SHP77 (cell line): ENCODE measurements at regions not wholly inside any gene's neighbourhood (a gene's known extent, or its start where the extent isn't known, plus 50 kb on each side); places are given as distances from the start of the nearest gene placed in this dataset.
"Not testable (repeated sequence)": the region's sequence is repeated elsewhere in the genome, so short reads cannot be mapped to it uniquely, and the experiment has no call there.

Experiments
- DNase-seq, 2 experiments: peaks; one replicate each; lab custom pipeline; 2025; lab: John Stamatoyannopoulos, UW

GRCh38 chr4:1572964-1573720, 111.0 kb downstream of the FAM53A start:
- DNase-seq, result no peak

DNA sequence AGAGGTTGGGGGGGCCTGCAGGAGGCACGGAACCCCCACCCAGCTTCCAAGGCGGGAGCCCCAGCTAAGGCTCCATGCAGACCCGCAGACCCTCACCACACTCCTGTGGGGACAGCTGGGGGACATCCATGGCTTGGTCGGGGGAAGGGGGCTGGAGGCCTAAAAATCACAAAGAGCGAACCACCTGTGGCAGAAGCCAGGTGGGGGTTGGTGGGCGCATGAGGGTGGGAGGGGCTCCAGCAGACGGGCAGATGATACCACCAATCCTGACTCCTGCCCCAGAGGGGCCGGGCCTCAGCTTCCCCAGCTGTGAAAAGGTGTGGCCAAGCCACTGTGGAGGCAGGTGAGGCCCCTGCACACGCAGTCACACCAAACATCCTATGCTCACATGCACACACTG, 111.6 kb downstream of the FAM53A start:
- no peak for DNase-seq

GRCh38 chr4:1572010-1572385, 112.1 kb downstream of the FAM53A start:
- no peak for DNase-seq

- DNase-seq, result no peak
Observed at GRCh38 chr4:1571165-1572009, 112.7 kb downstream of the FAM53A start.

- DNase-seq, result no peak
Observed at GRCh38 chr4:1570291-1571164, 113.6 kb downstream of the FAM53A start.

GRCh38 chr4:1569461-1570151, 114.5 kb downstream of the FAM53A start:
- no peak for DNase-seq

DNA sequence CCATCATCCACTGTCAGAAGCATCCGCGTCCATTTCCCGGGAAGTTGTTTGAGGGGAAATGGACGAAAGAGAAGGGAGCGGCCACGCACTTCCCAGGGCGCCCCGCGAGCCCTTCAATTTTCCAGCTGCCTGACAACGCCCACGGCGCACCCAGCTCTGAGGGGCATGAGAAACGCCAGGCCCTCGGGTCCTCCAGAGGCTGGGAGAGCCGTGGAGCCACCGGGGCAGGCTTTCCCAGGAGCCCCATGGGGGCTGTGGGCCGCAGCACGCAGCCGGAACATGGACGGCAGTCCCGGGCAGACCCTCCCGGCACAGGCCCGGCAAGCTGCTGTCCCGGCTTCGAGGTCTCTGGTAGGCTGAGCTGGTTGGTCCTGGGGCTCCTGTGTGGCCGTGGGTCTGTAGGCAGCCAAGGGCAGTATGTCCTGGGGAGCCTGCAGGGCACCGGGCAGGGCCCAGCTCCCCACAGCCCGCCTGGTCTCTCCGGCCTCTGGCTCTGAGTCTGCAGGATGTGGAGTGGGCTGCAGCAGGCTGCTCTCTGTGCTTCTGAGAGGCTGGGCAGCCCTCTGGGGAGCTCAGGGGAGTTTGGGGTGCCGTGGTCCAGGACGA, 115.2 kb downstream of the FAM53A start:
- no peak for DNase-seq

DNA sequence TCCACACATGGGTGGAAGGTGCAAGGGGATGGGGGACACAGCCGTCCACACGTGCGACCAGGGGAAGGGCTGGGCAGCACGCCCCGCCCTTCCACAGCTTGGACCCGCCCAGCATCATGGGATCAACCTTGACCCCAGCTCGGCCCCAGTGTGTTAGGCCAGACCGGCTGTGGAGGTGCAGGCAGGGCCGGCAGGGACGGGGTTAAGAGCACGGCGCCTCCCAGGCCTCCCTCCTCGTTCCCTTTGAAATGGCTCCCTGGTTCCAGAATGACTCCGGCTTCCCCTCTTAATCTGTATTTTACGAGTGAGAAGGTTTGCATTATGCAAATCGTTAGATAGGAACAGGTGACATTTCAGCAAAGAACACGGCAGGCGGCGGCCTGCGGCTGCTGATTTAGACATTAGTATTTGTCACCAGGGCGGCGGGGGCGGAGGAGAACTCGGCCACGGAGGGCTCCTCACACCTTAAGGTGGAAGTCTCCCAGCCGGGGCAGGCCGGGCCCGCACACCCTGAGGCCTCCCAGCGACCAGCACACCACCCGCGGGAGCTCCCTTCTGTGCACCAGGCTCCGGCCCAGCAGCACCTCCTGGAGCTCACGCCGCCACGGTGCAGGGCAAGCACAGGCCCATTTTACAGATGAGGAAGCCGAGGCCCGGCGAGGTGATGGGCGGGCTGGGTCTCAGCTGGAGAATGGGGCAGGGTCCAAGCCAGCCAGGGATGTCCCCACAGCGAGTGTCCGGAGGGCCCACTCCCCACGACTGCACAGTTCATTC, 116.1 kb downstream of the FAM53A start:
- no peak for DNase-seq

DNA sequence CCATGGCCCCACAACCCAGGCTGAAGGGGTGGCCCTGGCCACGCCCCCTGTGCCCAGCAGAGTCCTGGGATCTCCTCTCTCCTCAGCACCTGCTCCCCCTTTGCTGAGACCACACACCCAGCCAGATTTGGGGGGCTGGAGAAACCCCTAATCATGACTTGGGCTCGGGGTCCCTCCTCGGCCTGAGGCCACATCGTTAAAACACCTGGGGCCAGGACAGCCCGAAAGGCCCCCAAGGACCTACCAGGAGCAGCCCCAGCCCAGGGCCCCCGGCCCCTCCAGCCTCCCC, 116.7 kb downstream of the FAM53A start:
- no peak for DNase-seq

GRCh38 chr4:1566838-1567518, 117.1 kb downstream of the FAM53A start:
- DNase-seq, result no peak

DNA sequence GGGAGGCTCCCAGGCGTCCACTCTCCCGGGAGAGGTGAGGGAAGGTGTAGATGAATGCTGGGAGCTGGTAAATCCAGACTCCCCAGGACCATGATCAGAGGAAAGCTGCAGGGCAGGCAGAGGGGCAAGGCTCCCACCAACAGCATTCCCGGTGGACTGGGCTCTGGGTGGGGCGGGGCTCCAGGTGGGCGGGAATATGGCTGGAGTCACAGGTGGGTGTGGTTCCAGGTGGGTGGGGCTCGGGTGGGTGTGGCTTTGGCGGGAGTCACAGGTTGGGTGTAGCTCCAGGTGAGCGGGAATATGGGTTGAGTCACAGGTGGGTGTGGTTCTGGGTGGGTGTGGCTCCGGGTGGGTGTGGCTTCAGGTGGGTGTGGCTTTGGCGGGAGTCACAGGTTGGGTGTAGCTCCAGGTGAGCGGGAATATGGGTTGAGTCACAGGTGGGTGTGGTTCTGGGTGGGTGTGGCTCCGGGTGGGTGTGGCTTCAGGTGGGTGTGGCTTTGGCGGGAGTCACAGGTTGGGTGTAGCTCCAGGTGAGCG, 117.7 kb downstream of the FAM53A start:
- not testable (repeated sequence) for DNase-seq

GRCh38 chr4:1565598-1566295, 118.4 kb downstream of the FAM53A start:
- DNase-seq, result no peak

- DNase-seq, result no peak
Observed at GRCh38 chr4:1564535-1565375, 119.4 kb downstream of the FAM53A start.

GRCh38 chr4:1563768-1564485, 120.2 kb downstream of the FAM53A start:
- no peak for DNase-seq

- DNase-seq, result no peak
Observed at GRCh38 chr4:1563241-1563640, 120.9 kb downstream of the FAM53A start.

DNA sequence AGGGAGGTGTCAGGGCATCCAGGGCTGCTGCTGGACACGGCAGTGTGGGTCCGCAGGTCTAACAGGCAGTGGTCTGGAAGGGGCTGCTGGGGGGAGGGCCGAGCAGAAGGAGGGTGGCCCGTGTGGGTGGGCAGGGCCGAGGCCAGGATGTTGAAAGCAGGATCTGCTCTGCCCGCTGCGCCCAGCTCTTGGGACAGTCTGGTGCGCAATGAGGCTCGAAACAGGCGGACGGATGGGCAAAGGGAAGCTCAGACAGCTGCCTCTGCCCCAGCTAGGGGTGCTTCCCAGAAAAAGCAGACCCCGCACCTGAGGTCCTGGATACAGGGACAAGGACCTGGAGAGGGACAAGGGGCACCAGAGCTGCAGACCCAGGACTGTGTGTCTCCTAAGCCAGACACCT, 121.3 kb downstream of the FAM53A start:
- DNase-seq, result no peak

DNA sequence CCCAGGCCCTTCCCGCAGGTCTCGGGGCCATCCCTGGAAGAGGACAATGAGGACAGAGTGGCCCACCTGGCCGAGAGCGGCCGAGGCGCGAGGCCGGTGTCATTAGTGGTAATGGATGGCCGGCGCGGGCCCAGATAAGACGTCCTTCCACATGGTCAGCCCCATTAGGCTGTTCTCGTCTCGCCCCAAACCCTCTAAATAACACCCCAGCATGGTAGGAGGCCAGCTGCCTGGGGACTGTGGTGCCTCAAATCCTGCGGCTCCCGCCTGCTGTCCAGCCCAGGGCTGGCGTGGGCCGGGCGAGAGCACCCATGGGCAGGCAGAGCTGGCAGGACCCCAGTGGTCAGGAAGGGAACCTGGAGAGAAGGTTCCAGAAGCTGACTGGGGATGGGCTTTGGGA, 121.7 kb downstream of the FAM53A start:
- DNase-seq, result no peak
